ENCODE measurements at regions not wholly inside any gene's neighbourhood (a gene's known extent, or its start where the extent isn't known, plus 50 kb on each side); places are given as distances from the start of the nearest gene placed in this dataset.

GRCh38 chr5:19297934-19298333, 690.1 kb downstream of the CDH18 start:
- Histone ChIP-seq H3K4me3 (no peak overlapping the region), H3K36me3 (no peaks in the 10 kb centered on the region), H3K9me3 (no peaks in the 10 kb centered on the region), H3K27me3 (replicated peaks; ENCODE audit: insufficient read depth) (no peaks in the 10 kb centered on the region), H3K4me1 (ENCODE audit: control insufficient read depth in 1 of 2, low read depth in 2 of 2) (no peaks in the 10 kb centered on the region), H3K27ac (no peak overlapping the region)
- TF ChIP-seq CTCF (IDR thresholded peaks at IDR 0.05) = no peak
- DNase-seq (ENCODE audit: low spot score) = no peak
- no peak for ATAC-seq (ENCODE audit: insufficient number of reproducible peaks, low FRiP score, low read depth)

GRCh38 chr5:19301271-19301670, 686.7 kb downstream of the CDH18 start:
- Histone ChIP-seq H3K27ac (no peak overlapping the region), H3K36me3 (no peaks in the 10 kb centered on the region), H3K4me3 (no peak overlapping the region), H3K9me3 (no peaks in the 10 kb centered on the region), H3K27me3 (replicated peaks; ENCODE audit: insufficient read depth) (no peaks in the 10 kb centered on the region), H3K4me1 (ENCODE audit: control insufficient read depth in 1 of 2, low read depth in 2 of 2) (no peaks in the 10 kb centered on the region)
- DNase-seq (ENCODE audit: low spot score) (no peak), ATAC-seq (ENCODE audit: insufficient number of reproducible peaks, low FRiP score, low read depth) (no peak)
- no peak for TF ChIP-seq CTCF (IDR thresholded peaks at IDR 0.05)

DNA sequence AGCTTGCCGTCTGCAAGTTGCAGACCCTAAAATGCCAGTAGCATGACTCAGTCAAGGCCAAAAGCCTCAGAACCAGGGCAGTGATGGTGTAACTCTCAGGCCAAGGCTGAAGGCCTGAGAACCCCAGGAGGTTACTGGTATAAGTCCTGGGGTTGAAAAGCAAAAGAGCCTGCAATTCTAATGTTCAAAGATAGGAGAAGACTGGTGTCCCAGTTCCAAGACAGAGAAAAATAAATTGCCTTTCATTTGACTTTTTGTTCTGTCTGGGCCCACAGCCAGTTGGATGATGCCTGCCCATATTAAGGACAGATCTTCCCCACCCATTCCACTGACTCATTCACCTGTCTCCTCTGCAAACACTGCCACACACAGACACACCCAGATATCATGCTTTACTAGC, 673.2 kb downstream of the CDH18 start:
- H3K27me3 ChIP-seq (replicated peaks; ENCODE audit: insufficient read depth) = no peaks in the 10 kb centered on the region
- DNase-seq (ENCODE audit: low spot score) (no peak), ATAC-seq (ENCODE audit: insufficient number of reproducible peaks, low FRiP score, low read depth) (no peak)
- no peak overlapping the region for H3K4me3 ChIP-seq
- no peaks in the 10 kb centered on the region for H3K4me1 ChIP-seq (ENCODE audit: control insufficient read depth in 1 of 2, low read depth in 2 of 2)
- no peak for TF ChIP-seq CTCF (IDR thresholded peaks at IDR 0.05)
- no peaks in the 10 kb centered on the region for H3K36me3 ChIP-seq
- no peaks in the 10 kb centered on the region for H3K9me3 ChIP-seq
- no peak overlapping the region for H3K27ac ChIP-seq

GRCh38 chr5:19319252-19319651, 668.7 kb downstream of the CDH18 start:
- DNase-seq (ENCODE audit: low spot score) = no peak
- Histone ChIP-seq H3K4me3 (no peak overlapping the region), H3K4me1 (ENCODE audit: control insufficient read depth in 1 of 2, low read depth in 2 of 2) (no peaks in the 10 kb centered on the region), H3K36me3 (no peaks in the 10 kb centered on the region), H3K9me3 (no peaks in the 10 kb centered on the region), H3K27ac (no peak overlapping the region), H3K27me3 (replicated peaks; ENCODE audit: insufficient read depth) (no peaks in the 10 kb centered on the region)
- ATAC-seq (ENCODE audit: insufficient number of reproducible peaks, low FRiP score, low read depth) = no peak
- TF ChIP-seq CTCF (IDR thresholded peaks at IDR 0.05) = no peak

GRCh38 chr5:19322716-19323485, 665.1 kb downstream of the CDH18 start:
- H3K36me3 ChIP-seq = no peaks in the 10 kb centered on the region
- DNase-seq (ENCODE audit: low spot score) (no peak), ATAC-seq (ENCODE audit: insufficient number of reproducible peaks, low FRiP score, low read depth) (no peak)
- no peaks in the 10 kb centered on the region for H3K27me3 ChIP-seq (replicated peaks; ENCODE audit: insufficient read depth)
- no peaks in the 10 kb centered on the region for H3K9me3 ChIP-seq
- no peaks in the 10 kb centered on the region for H3K4me1 ChIP-seq (ENCODE audit: control insufficient read depth in 1 of 2, low read depth in 2 of 2)
- no peak overlapping the region for H3K27ac ChIP-seq
- no peak overlapping the region for H3K4me3 ChIP-seq
- TF ChIP-seq CTCF (IDR thresholded peaks at IDR 0.05) = no peak
